SU-DHL-6 (cell line): ENCODE measurements at regions not wholly inside any gene's neighbourhood (a gene's known extent, or its start where the extent isn't known, plus 50 kb on each side); places are given as distances from the start of the nearest gene placed in this dataset.

ENCODE experiments used
- CTCF ChIP-seq: fragments of 200-600 bp; sonication (generic); IDR thresholded peaks from one replicate; pipeline ENCODE4 v1.5.1; 2017; ENCODE audit warnings: antibody characterized with exemption, mild to moderate bottlenecking, low read length, moderate library complexity; ENCODE audit not compliant: insufficient read depth, poor library complexity, severe bottlenecking
- EZH2phosphoT487 ChIP-seq: fragments of 200-600 bp; sonication (generic), shearing (Covaris generic); conservative IDR thresholded peaks from 2 replicates; pipeline ENCODE4 v1.6.1; 2018; ENCODE audit warnings: mild to moderate bottlenecking, antibody characterized with exemption, low read length, moderate library complexity, mixed read lengths

- TF ChIP-seq CTCF (no peak), EZH2phosphoT487 (no peak)
Measured at GRCh38 chr12:87231818-87232217, 797.4 kb downstream of the C12orf50 start.
